A549 (cell line): ENCODE measurements at regions not wholly inside any gene's neighbourhood (a gene's known extent, or its start where the extent isn't known, plus 50 kb on each side); places are given as distances from the start of the nearest gene placed in this dataset.

Experiments used
- ATAC-seq, 2 experiments: fragments of 200-7000 bp in 1 of 2; fragments of >200 bp in 1 of 2; cut with Nextera tagmentation in 1 of 2; cut with Tn5 transposase in 1 of 2; 3 replicates each; pipeline versions ENCODE4 v1.8.0 to v1.9.1; 2018 to 2020; ENCODE audit warnings: mild to moderate bottlenecking in 1 of 2, moderate library complexity in 1 of 2
- CTCF ChIA-PET: fragments of 300-600 bp; sonication (Branson Sonifier 250); formaldehyde crosslinking; extraction: SDS; loops from one replicate; lab custom pipeline; 2021; ENCODE audit warnings: antibody characterized with exemption, inconsistent platforms; lab: Yijun Ruan, JAX
- POLR2A ChIA-PET: fragments of 350-600 bp; formaldehyde crosslinking; extraction: SDS; loops from one replicate; lab custom pipeline; 2021; ENCODE audit warnings: antibody characterized with exemption, inconsistent platforms; lab: Yijun Ruan, JAX
- DNase-seq, 2 experiments: peaks; one replicate each; pipeline versions ENCODE4 v3.0.0 to v3.0.0-alpha.2; 2011 to 2016; ENCODE audit warnings: low read depth in 1 of 2, low spot score in 1 of 2
- FAIRE-seq: peaks from 2 replicates; lab custom pipeline; 2011; peaks lifted over from hg19 to GRCh38; lab: Jason Lieb, UNC
- H3K27ac ChIP-seq, 2 experiments: fragments of >200 bp; sonication (Bioruptor Twin); formaldehyde crosslinking; 3 replicates each; pipeline ENCODE4 v1.5.1; 2016 to 2017
- H3K4me1 ChIP-seq: fragments of >200 bp; sonication (Bioruptor Twin); formaldehyde crosslinking; 3 replicates; pipeline ENCODE4 v1.6.1; 2016
- H3K4me2 ChIP-seq: fragments of >200 bp; sonication (Bioruptor Twin); formaldehyde crosslinking; 3 replicates; pipeline ENCODE4 v1.6.1; 2016
- H3K4me3 ChIP-seq: fragments of >200 bp; sonication (Bioruptor Twin); formaldehyde crosslinking; 3 replicates; pipeline ENCODE4 v1.5.1; 2016
- H3K9me3 ChIP-seq: fragments of >200 bp; sonication (Bioruptor Twin); formaldehyde crosslinking; 3 replicates; pipeline ENCODE4 v1.6.1; 2016
- ATOH8 ChIP-seq: fragments of 250-450 bp; sonication (Bioruptor Pico); IDR thresholded peaks from 2 replicates; pipeline ENCODE4 v1.5.0; 2020; ENCODE audit warnings: low read depth, mild to moderate bottlenecking, moderate library complexity
- BHLHE40 ChIP-seq: IDR thresholded peaks from 2 replicates; pipeline ENCODE4 v1.6.1; 2012; ENCODE audit warnings: low read depth, low read length, inconsistent platforms
- CBX2 ChIP-seq: fragments of 200-600 bp; sonication (generic); IDR thresholded peaks from 2 replicates; pipeline ENCODE4 v1.6.1; 2016; ENCODE audit warnings: low read depth, mild to moderate bottlenecking, borderline replicate concordance
- CBX8 ChIP-seq: fragments of 200-600 bp; sonication (generic); IDR thresholded peaks from 2 replicates; pipeline ENCODE4 v1.6.1; 2016
- CHD4 ChIP-seq: fragments of 200-600 bp; sonication (generic); IDR thresholded peaks from 2 replicates; pipeline ENCODE4 v1.6.1; 2016; ENCODE audit warnings: antibody characterized with exemption, mild to moderate bottlenecking, borderline replicate concordance
- E2F6 ChIP-seq: IDR thresholded peaks from 2 replicates; pipeline ENCODE4 v1.6.1; 2012; ENCODE audit warnings: low read depth, borderline replicate concordance
- ELK1 ChIP-seq: fragments of 150-350 bp; IDR thresholded peaks from 2 replicates; pipeline ENCODE4 v1.6.1; 2014; ENCODE audit warnings: low read depth, mild to moderate bottlenecking, low read length
- GATA3 ChIP-seq: IDR thresholded peaks from 2 replicates; pipeline ENCODE4 v1.6.1; 2012; ENCODE audit warnings: borderline replicate concordance
- HDAC2 ChIP-seq: fragments of 200-600 bp; sonication (generic); IDR thresholded peaks from 2 replicates; pipeline ENCODE4 v1.6.1; 2016
- HES2 ChIP-seq: fragments of >200 bp; sonication (Bioruptor Twin); formaldehyde crosslinking; IDR thresholded peaks from 2 replicates; pipeline ENCODE4 v1.6.1; 2016
- HEYL ChIP-seq: fragments of 250-450 bp; sonication (Bioruptor Pico); IDR thresholded peaks from 2 replicates; pipeline ENCODE4 v1.8.0; 2021; ENCODE audit warnings: mild to moderate bottlenecking, moderate library complexity
- KDM5A ChIP-seq: fragments of 200-600 bp; sonication (generic); IDR thresholded peaks from 2 replicates; pipeline ENCODE4 v1.6.1; 2016; ENCODE audit warnings: antibody characterized with exemption, mild to moderate bottlenecking
- NR3C1 ChIP-seq: fragments of >200 bp; sonication (Bioruptor Twin); formaldehyde crosslinking; IDR thresholded peaks from 3 replicates; pipeline ENCODE4 v1.6.1; 2017
- PHF8 ChIP-seq: fragments of 200-600 bp; sonication (generic); IDR thresholded peaks from 2 replicates; pipeline ENCODE4 v1.6.1; 2016; ENCODE audit warnings: low read depth, mild to moderate bottlenecking, antibody characterized with exemption, moderate library complexity, borderline replicate concordance
- RARB ChIP-seq: fragments of 250-450 bp; sonication (Bioruptor Pico); IDR thresholded peaks from 2 replicates; pipeline ENCODE4 v1.8.0; 2021; ENCODE audit warnings: mild to moderate bottlenecking, moderate library complexity
- TP53 ChIP-seq: fragments of 250-450 bp; sonication (Bioruptor Pico); IDR thresholded peaks from 2 replicates; pipeline ENCODE4 v1.5.0; 2021; ENCODE audit warnings: mild to moderate bottlenecking, moderate library complexity
- ZNF302 ChIP-seq: fragments of 250-450 bp; sonication (Bioruptor Pico); IDR thresholded peaks from 2 replicates; pipeline ENCODE4 v1.9.0; 2021; ENCODE audit warnings: inconsistent platforms, mild to moderate bottlenecking, moderate library complexity
- ZSCAN20 ChIP-seq: fragments of 250-450 bp; sonication (Bioruptor Pico); IDR thresholded peaks from 2 replicates; pipeline ENCODE4 v1.8.0; 2022; ENCODE audit warnings: mild to moderate bottlenecking, moderate library complexity
- WGBS: methylation state at CpG from one replicate; pipeline ENCODE4 v1.1.6; 2017; ENCODE audit errors: missing lambda C conversion rate; 5-methylcytosine and 5-hydroxymethylcytosine counted together

GRCh38 chr6:71486461-71486860, 197.8 kb downstream of the OGFRL1 start:
- Histone ChIP-seq H3K4me1 (peaks cover 13% of the 10 kb centered on the region), H3K4me3 (no peak overlapping the region), H3K9me3 (no peaks in the 10 kb centered on the region), H3K27ac (no peak overlapping the region), H3K4me2 (no peak overlapping the region)
- POLR2A ChIA-PET, result no interaction called here
- ATAC-seq (no peak), FAIRE-seq (no peak), DNase-seq (no peak)
- CTCF ChIA-PET, result no interaction called here
- 70% methylated on average over 2 of the region's 2 CpGs for WGBS
- TF ChIP-seq RARB (no peak), TP53 (CRISPR knock-in tag) (no peak), HEYL (CRISPR knock-in tag) (no peak), HES2 (no peak), KDM5A (no peak), ZSCAN20 (CRISPR knock-in tag) (no peak), ELK1 (no peak), GATA3 (no peak)

- FAIRE-seq, result no peak
- no peak overlapping the region for H3K27ac ChIP-seq
- H3K4me2 ChIP-seq, result no peak overlapping the region
- DNase-seq, result no peak
- H3K4me1 ChIP-seq, result peaks cover 13% of the 10 kb centered on the region
- no peak for TF ChIP-seq CBX8
- no peak for TF ChIP-seq HES2
- no peak for TF ChIP-seq PHF8
- WGBS, result 83% methylated on average over 4 of the region's 4 CpGs
- no peaks in the 10 kb centered on the region for H3K9me3 ChIP-seq
- H3K4me3 ChIP-seq, result no peak overlapping the region
- CTCF ChIA-PET, result no interaction called here
- POLR2A ChIA-PET, result no interaction called here
- no peak for ATAC-seq
These were observed 199.6 kb downstream of the OGFRL1 start for GRCh38 chr6:71488186-71488585.

GRCh38 chr6:71489736-71490135, 201.1 kb downstream of the OGFRL1 start:
- POLR2A ChIA-PET, result no interaction called here
- DNase-seq (peak; percentile 2 to 27), FAIRE-seq (no peak)

More at GRCh38 chr6:71489736-71490135, 201.1 kb downstream of the OGFRL1 start:
- peak overlapping the region; percentile 32 to 49; a peak in 4 of 6 replicates for H3K27ac ChIP-seq
- CTCF ChIA-PET, result interaction anchor here (1.3 kb wide), 1 partner anchor 14 kb away, joined by 3 read pairs; no protein-coding TSS in a partner anchor
- H3K4me2 ChIP-seq, result peak overlapping the region; percentile 58
- peak; percentile 76 to 87; a peak in 5 of 6 replicates for ATAC-seq
- H3K4me3 ChIP-seq, result no peak overlapping the region
- H3K4me1 ChIP-seq, result peaks cover 13% of the 10 kb centered on the region
- TF ChIP-seq BHLHE40, result no peak
- TF ChIP-seq CBX2, result no peak
- TF ChIP-seq HDAC2, result no peak
- TF ChIP-seq HES2, result no peak
- no peak for TF ChIP-seq HEYL (CRISPR knock-in tag)
- no peak for TF ChIP-seq NR3C1
- TF ChIP-seq ATOH8, result no peak
- no peak for TF ChIP-seq ZNF302 (CRISPR knock-in tag)
- TF ChIP-seq E2F6, result no peak
- no peak for TF ChIP-seq RARB
- TF ChIP-seq CHD4, result no peak
- H3K9me3 ChIP-seq, result no peaks in the 10 kb centered on the region
- 24% methylated on average over 3 of the region's 3 CpGs for WGBS
